ENCODE measurements at regions not wholly inside any gene's neighbourhood (a gene's known extent, or its start where the extent isn't known, plus 50 kb on each side); places are given as distances from the start of the nearest gene placed in this dataset.

GRCh38 chr2:66903183-66903582 lies 468.3 kb downstream of the MEIS1 start:
- H3K9me3 Mint-ChIP-seq = peaks cover 2% of the 10 kb centered on the region
- DNase-seq = no peak
- no peaks in the 10 kb centered on the region for H3K4me1 Mint-ChIP-seq (ENCODE audit: low read depth)
- H3K36me3 Mint-ChIP-seq (ENCODE audit: low read depth) = no peaks in the 10 kb centered on the region
- CTCF ChIA-PET = no interaction called here
- no peaks in the 10 kb centered on the region for H3K27me3 Mint-ChIP-seq (ENCODE audit: low read depth)
- no peak overlapping the region for H3K27ac Mint-ChIP-seq
- intact Hi-C loops (cut with micrococcal nuclease) = no loop called here
- no peak overlapping the region for H3K4me3 Mint-ChIP-seq

GRCh38 chr2:66903745-66904465 lies 469.0 kb downstream of the MEIS1 start:
- no peak overlapping the region for H3K4me3 Mint-ChIP-seq
- CTCF ChIA-PET = interaction anchor here (0.7 kb wide), 1 partner anchor 44 kb away, joined by 3 read pairs; no protein-coding TSS in a partner anchor
- no peak for DNase-seq
- no peaks in the 10 kb centered on the region for H3K4me1 Mint-ChIP-seq (ENCODE audit: low read depth)
- H3K27ac Mint-ChIP-seq = no peak overlapping the region
- H3K36me3 Mint-ChIP-seq (ENCODE audit: low read depth) = no peaks in the 10 kb centered on the region
- intact Hi-C loops (cut with micrococcal nuclease) = no loop called here
- no peaks in the 10 kb centered on the region for H3K27me3 Mint-ChIP-seq (ENCODE audit: low read depth)
- H3K9me3 Mint-ChIP-seq = peaks cover 2% of the 10 kb centered on the region

GRCh38 chr2:66915237-66915636 lies 480.3 kb downstream of the MEIS1 start:
- no peaks in the 10 kb centered on the region for H3K4me1 Mint-ChIP-seq (ENCODE audit: low read depth)
- no peak overlapping the region for H3K4me3 Mint-ChIP-seq
- H3K27ac Mint-ChIP-seq = no peak overlapping the region
- H3K9me3 Mint-ChIP-seq = peaks cover 3% of the 10 kb centered on the region
- H3K36me3 Mint-ChIP-seq (ENCODE audit: low read depth) = no peaks in the 10 kb centered on the region
- CTCF ChIA-PET = no interaction called here
- intact Hi-C loops (cut with micrococcal nuclease) = no loop called here
- H3K27me3 Mint-ChIP-seq (ENCODE audit: low read depth) = no peaks in the 10 kb centered on the region
- DNase-seq = no peak

GRCh38 chr2:66919286-66919685 lies 477.8 kb upstream of the ETAA1 start:
- no peaks in the 10 kb centered on the region for H3K36me3 Mint-ChIP-seq (ENCODE audit: low read depth)
- CTCF ChIA-PET = no interaction called here
- DNase-seq = no peak
- no peak overlapping the region for H3K4me3 Mint-ChIP-seq
- no peaks in the 10 kb centered on the region for H3K4me1 Mint-ChIP-seq (ENCODE audit: low read depth)
- intact Hi-C loops (cut with micrococcal nuclease) = no loop called here
- H3K27ac Mint-ChIP-seq = no peak overlapping the region
- H3K27me3 Mint-ChIP-seq (ENCODE audit: low read depth) = no peaks in the 10 kb centered on the region
- H3K9me3 Mint-ChIP-seq = no peaks in the 10 kb centered on the region

- intact Hi-C loops (cut with micrococcal nuclease) = no loop called here
- H3K27ac Mint-ChIP-seq = no peak overlapping the region
These were observed 476.7 kb upstream of the ETAA1 start for GRCh38 chr2:66920415-66920814.

GRCh38 chr2:66925128-66925527 lies 472.0 kb upstream of the ETAA1 start:
- intact Hi-C loops (cut with micrococcal nuclease) = no loop called here
- Mint-ChIP-seq H3K36me3 (ENCODE audit: low read depth) (no peaks in the 10 kb centered on the region), H3K9me3 (no peaks in the 10 kb centered on the region), H3K4me3 (no peak overlapping the region), H3K27ac (no peak overlapping the region), H3K4me1 (ENCODE audit: low read depth) (no peaks in the 10 kb centered on the region), H3K27me3 (ENCODE audit: low read depth) (no peaks in the 10 kb centered on the region)
- DNase-seq = no peak
- CTCF ChIA-PET = no interaction called here

More at GRCh38 chr2:66920415-66920814, 476.7 kb upstream of the ETAA1 start:
- H3K4me1 Mint-ChIP-seq (ENCODE audit: low read depth) = no peaks in the 10 kb centered on the region
- H3K9me3 Mint-ChIP-seq = no peaks in the 10 kb centered on the region
- no peak overlapping the region for H3K4me3 Mint-ChIP-seq
- H3K36me3 Mint-ChIP-seq (ENCODE audit: low read depth) = no peaks in the 10 kb centered on the region
- DNase-seq = no peak
- no peaks in the 10 kb centered on the region for H3K27me3 Mint-ChIP-seq (ENCODE audit: low read depth)
- CTCF ChIA-PET = no interaction called here

GRCh38 chr2:66926594-66927112 lies 470.5 kb upstream of the ETAA1 start:
- H3K9me3 Mint-ChIP-seq = no peaks in the 10 kb centered on the region
- intact Hi-C loops (cut with micrococcal nuclease) = no loop called here
- H3K36me3 Mint-ChIP-seq (ENCODE audit: low read depth) = no peaks in the 10 kb centered on the region
- H3K4me3 Mint-ChIP-seq = no peak overlapping the region
- CTCF ChIA-PET = no interaction called here
- DNase-seq = no peak
- no peak overlapping the region for H3K27ac Mint-ChIP-seq
- H3K27me3 Mint-ChIP-seq (ENCODE audit: low read depth) = no peaks in the 10 kb centered on the region
- no peaks in the 10 kb centered on the region for H3K4me1 Mint-ChIP-seq (ENCODE audit: low read depth)

- Mint-ChIP-seq H3K4me1 (ENCODE audit: low read depth) (no peaks in the 10 kb centered on the region), H3K27me3 (ENCODE audit: low read depth) (no peaks in the 10 kb centered on the region), H3K9me3 (peaks cover 2% of the 10 kb centered on the region), H3K27ac (no peak overlapping the region), H3K36me3 (ENCODE audit: low read depth) (no peaks in the 10 kb centered on the region), H3K4me3 (no peak overlapping the region)
- DNase-seq = no peak
- CTCF ChIA-PET = no interaction called here
- intact Hi-C loops (cut with micrococcal nuclease) = no loop called here
These were observed 467.3 kb upstream of the ETAA1 start for GRCh38 chr2:66929632-66930338.

- DNase-seq = no peak
- H3K27ac Mint-ChIP-seq = no peak overlapping the region
- no peaks in the 10 kb centered on the region for H3K36me3 Mint-ChIP-seq (ENCODE audit: low read depth)
- intact Hi-C loops (cut with micrococcal nuclease) = no loop called here
- H3K4me1 Mint-ChIP-seq (ENCODE audit: low read depth) = no peaks in the 10 kb centered on the region
- H3K9me3 Mint-ChIP-seq = peaks cover 2% of the 10 kb centered on the region
- CTCF ChIA-PET = interaction anchor here (0.6 kb wide), 1 partner anchor 888 kb away, joined by 5 read pairs; no protein-coding TSS in a partner anchor
- no peaks in the 10 kb centered on the region for H3K27me3 Mint-ChIP-seq (ENCODE audit: low read depth)
- no peak overlapping the region for H3K4me3 Mint-ChIP-seq
These were observed 466.6 kb upstream of the ETAA1 start for GRCh38 chr2:66930339-66931220.

GRCh38 chr2:66938471-66938967 lies 458.6 kb upstream of the ETAA1 start:
- Mint-ChIP-seq H3K4me1 (ENCODE audit: low read depth) (no peaks in the 10 kb centered on the region), H3K27ac (no peak overlapping the region), H3K9me3 (peaks cover 3% of the 10 kb centered on the region), H3K4me3 (no peak overlapping the region), H3K27me3 (ENCODE audit: low read depth) (no peaks in the 10 kb centered on the region), H3K36me3 (ENCODE audit: low read depth) (no peaks in the 10 kb centered on the region)
- CTCF ChIA-PET = no interaction called here
- intact Hi-C loops (cut with micrococcal nuclease) = no loop called here
- DNase-seq = no peak

- CTCF ChIA-PET = no interaction called here
- intact Hi-C loops (cut with micrococcal nuclease) = no loop called here
- Mint-ChIP-seq H3K27ac (no peak overlapping the region), H3K4me3 (no peak overlapping the region), H3K9me3 (peaks cover 1% of the 10 kb centered on the region), H3K4me1 (ENCODE audit: low read depth) (no peaks in the 10 kb centered on the region), H3K36me3 (ENCODE audit: low read depth) (no peaks in the 10 kb centered on the region), H3K27me3 (ENCODE audit: low read depth) (no peaks in the 10 kb centered on the region)
- no peak for DNase-seq
These were observed 457.1 kb upstream of the ETAA1 start for GRCh38 chr2:66940080-66940479.

GRCh38 chr2:66948234-66948633 lies 448.9 kb upstream of the ETAA1 start:
- no peak overlapping the region for H3K27ac Mint-ChIP-seq
- DNase-seq = no peak
- no peaks in the 10 kb centered on the region for H3K36me3 Mint-ChIP-seq (ENCODE audit: low read depth)
- H3K4me1 Mint-ChIP-seq (ENCODE audit: low read depth) = no peaks in the 10 kb centered on the region
- H3K9me3 Mint-ChIP-seq = no peaks in the 10 kb centered on the region
- intact Hi-C loops (cut with micrococcal nuclease) = no loop called here
- CTCF ChIA-PET = no interaction called here
- no peaks in the 10 kb centered on the region for H3K27me3 Mint-ChIP-seq (ENCODE audit: low read depth)
- H3K4me3 Mint-ChIP-seq = no peak overlapping the region
